HFFc6 (cell line): ENCODE measurements at regions not wholly inside any gene's neighbourhood (a gene's known extent, or its start where the extent isn't known, plus 50 kb on each side); places are given as distances from the start of the nearest gene placed in this dataset.
"Not testable (repeated sequence)": the region's sequence is repeated elsewhere in the genome, so short reads cannot be mapped to it uniquely, and the experiment has no call there.

Experiments
- DNase-seq: peaks from one replicate; pipeline ENCODE4 v3.0.0-alpha.2; 2018
- H3K27ac Mint-ChIP-seq: 2 replicates; pipeline ENCODE4 v1.8.0; 2020; ENCODE audit warnings: mild to moderate bottlenecking, mixed read lengths
- H3K27me3 Mint-ChIP-seq: 2 replicates; pipeline ENCODE4 v1.8.0; 2021; ENCODE audit warnings: mild to moderate bottlenecking, moderate library complexity, mixed read lengths; ENCODE audit not compliant: insufficient read depth
- H3K36me3 Mint-ChIP-seq: 2 replicates; pipeline ENCODE4 v1.8.0; 2021; ENCODE audit warnings: low read depth, mixed read lengths
- H3K4me1 Mint-ChIP-seq: 2 replicates; pipeline ENCODE4 v1.8.0; 2020; ENCODE audit warnings: low read depth, mixed read lengths
- H3K4me3 Mint-ChIP-seq: 2 replicates; pipeline ENCODE4 v1.8.0; 2020; ENCODE audit warnings: mild to moderate bottlenecking, moderate library complexity, mixed read lengths
- H3K9me3 Mint-ChIP-seq: 2 replicates; pipeline ENCODE4 v1.8.0; 2020; ENCODE audit warnings: mild to moderate bottlenecking, mixed read lengths
- CTCF ChIP-seq: fragments of 200-600 bp; sonication (generic); IDR thresholded peaks from 2 replicates; pipeline ENCODE4 v1.5.0; 2021; ENCODE audit warnings: antibody characterized with exemption, mild to moderate bottlenecking

DNA sequence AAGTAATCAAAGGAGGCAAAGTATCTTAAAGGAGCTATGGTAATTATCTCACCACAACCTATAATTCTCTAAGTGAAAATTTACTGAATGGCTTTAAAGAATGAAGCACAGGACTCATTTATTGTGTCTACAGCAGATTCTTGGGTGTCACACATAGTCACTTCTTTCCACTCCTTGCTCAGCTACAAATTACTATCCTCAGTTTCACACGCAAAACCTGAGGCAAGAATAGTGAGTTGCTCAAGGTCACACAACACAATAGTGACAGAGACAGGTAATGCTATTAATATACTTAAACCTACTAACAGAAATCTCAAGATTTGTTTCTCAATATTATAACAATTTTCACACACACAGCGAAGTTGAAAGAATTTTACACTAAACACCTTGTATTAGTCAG lies 120.9 kb upstream of the STK32A start:
- H3K4me3 Mint-ChIP-seq: no peak overlapping the region
- no peaks in the 10 kb centered on the region for H3K4me1 Mint-ChIP-seq
- no peak overlapping the region for H3K27ac Mint-ChIP-seq
- peaks cover 8% of the 10 kb centered on the region; the same call in 1 of the 2 replicates for H3K9me3 Mint-ChIP-seq
- no peak for DNase-seq
- H3K27me3 Mint-ChIP-seq: no peaks in the 10 kb centered on the region
- TF ChIP-seq CTCF: no peak
- H3K36me3 Mint-ChIP-seq: no peaks in the 10 kb centered on the region

DNA sequence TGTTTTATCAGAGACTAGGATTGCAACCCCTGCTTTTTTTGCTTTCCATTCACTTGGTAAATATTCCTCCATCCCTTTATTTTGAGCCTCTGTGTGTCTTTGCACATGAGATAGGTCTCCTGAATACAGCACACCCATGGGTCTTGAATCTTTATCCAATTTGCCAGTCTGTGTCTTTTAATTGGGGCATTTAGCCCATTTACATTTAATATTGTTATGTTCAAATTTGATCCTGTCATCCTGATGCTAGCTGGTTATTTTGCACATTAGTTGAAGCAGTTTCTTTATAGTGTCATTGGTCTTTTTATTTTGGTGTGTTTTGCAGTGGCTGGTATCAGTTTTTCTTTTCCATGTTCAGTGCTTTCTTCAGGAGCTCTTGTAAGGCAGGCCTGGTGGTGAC lies 95.1 kb upstream of the STK32A start:
- not testable (repeated sequence) for H3K4me1 Mint-ChIP-seq, H3K4me3 Mint-ChIP-seq, H3K36me3 Mint-ChIP-seq, DNase-seq, H3K27ac Mint-ChIP-seq, H3K27me3 Mint-ChIP-seq
- H3K9me3 Mint-ChIP-seq: peaks cover 32% of the 10 kb centered on the region

DNA sequence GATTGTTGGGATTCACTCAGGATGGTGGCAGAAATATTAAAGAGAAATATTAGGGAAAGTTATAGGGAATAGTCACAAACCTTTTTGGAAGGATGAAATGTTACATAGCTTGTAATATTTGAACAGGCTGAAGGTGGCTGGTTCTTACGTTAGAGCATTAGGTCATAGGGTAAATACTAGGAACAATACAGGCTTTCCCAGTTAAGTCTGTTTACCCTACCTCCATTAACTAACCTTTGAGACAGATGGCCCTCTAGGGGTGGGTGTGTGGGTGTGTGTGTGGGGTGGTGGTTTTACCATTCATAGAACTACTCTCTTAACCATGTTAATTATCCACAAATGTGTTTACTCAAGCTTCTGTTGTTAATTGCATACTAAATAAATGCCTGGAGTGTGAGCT lies 94.3 kb upstream of the STK32A start:
- H3K27ac Mint-ChIP-seq: no peak overlapping the region
- H3K27me3 Mint-ChIP-seq: no peaks in the 10 kb centered on the region; the same call in 1 of the 2 replicates
- H3K36me3 Mint-ChIP-seq: no peaks in the 10 kb centered on the region
- no peak for TF ChIP-seq CTCF
- H3K4me1 Mint-ChIP-seq: no peaks in the 10 kb centered on the region
- no peak for DNase-seq
- peaks cover 32% of the 10 kb centered on the region for H3K9me3 Mint-ChIP-seq
- no peak overlapping the region for H3K4me3 Mint-ChIP-seq

- DNase-seq, H3K27me3 Mint-ChIP-seq: not testable (repeated sequence)
These were observed 93.2 kb upstream of the STK32A start for GRCh38 chr5:147141580-147141979.

GRCh38 chr5:147143215-147143614 lies 91.6 kb upstream of the STK32A start:
- Mint-ChIP-seq H3K27ac (no peak overlapping the region), H3K36me3 (no peaks in the 10 kb centered on the region), H3K4me1 (no peaks in the 10 kb centered on the region), H3K9me3 (peaks cover 22% of the 10 kb centered on the region), H3K4me3 (no peak overlapping the region), H3K27me3 (no peaks in the 10 kb centered on the region; the same call in 1 of the 2 replicates)
- DNase-seq: no peak
- no peak for TF ChIP-seq CTCF

More at GRCh38 chr5:147141580-147141979, 93.2 kb upstream of the STK32A start:
- H3K4me1 Mint-ChIP-seq, H3K4me3 Mint-ChIP-seq, H3K27ac Mint-ChIP-seq, H3K36me3 Mint-ChIP-seq: not testable (repeated sequence)
- peaks cover 32% of the 10 kb centered on the region for H3K9me3 Mint-ChIP-seq

DNA sequence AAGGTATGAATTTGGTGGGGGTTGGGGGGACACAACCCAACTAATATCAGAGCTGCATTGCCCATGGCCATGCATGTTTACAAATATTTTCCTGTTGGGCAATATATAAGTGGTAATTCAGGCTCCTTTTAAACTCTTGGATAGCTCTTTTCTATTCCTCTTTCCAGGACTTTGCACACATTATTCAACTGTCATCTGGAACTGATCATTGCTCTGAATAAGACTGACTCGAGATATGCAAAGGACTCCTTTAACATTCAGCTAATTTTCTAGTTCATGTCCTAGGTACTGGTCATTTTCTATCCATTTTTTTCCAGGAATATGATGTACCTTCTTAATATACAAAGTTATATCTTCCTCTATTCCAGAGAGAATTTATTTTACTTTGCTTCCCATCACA lies 89.5 kb upstream of the STK32A start:
- Mint-ChIP-seq H3K27me3 (no peaks in the 10 kb centered on the region), H3K27ac (no peak overlapping the region), H3K9me3 (peaks cover 8% of the 10 kb centered on the region), H3K4me3 (no peak overlapping the region), H3K36me3 (no peaks in the 10 kb centered on the region), H3K4me1 (no peaks in the 10 kb centered on the region)
- TF ChIP-seq CTCF: no peak
- no peak for DNase-seq

GRCh38 chr5:147148715-147149114 lies 86.1 kb upstream of the STK32A start:
- no peaks in the 10 kb centered on the region for H3K4me1 Mint-ChIP-seq

More at GRCh38 chr5:147148715-147149114, 86.1 kb upstream of the STK32A start:
- no peak overlapping the region for H3K27ac Mint-ChIP-seq
- no peaks in the 10 kb centered on the region for H3K27me3 Mint-ChIP-seq
- no peak for DNase-seq
- TF ChIP-seq CTCF: no peak
- H3K9me3 Mint-ChIP-seq: peaks cover 21% of the 10 kb centered on the region
- no peak overlapping the region for H3K4me3 Mint-ChIP-seq
- no peaks in the 10 kb centered on the region for H3K36me3 Mint-ChIP-seq
